ENCODE measurements at regions not wholly inside any gene's neighbourhood (a gene's known extent, or its start where the extent isn't known, plus 50 kb on each side); places are given as distances from the start of the nearest gene placed in this dataset.
"Not testable (repeated sequence)": the region's sequence is repeated elsewhere in the genome, so short reads cannot be mapped to it uniquely, and the experiment has no call there.

- intact Hi-C loops (cut with DNase I): no loop called here
- ATAC-seq (ENCODE audit: poor library complexity): peak; percentile 16
- peak; percentile 30 for DNase-seq
Observed at GRCh38 chr15:99454107-99454809, 111.5 kb upstream of the MEF2A start.

DNA sequence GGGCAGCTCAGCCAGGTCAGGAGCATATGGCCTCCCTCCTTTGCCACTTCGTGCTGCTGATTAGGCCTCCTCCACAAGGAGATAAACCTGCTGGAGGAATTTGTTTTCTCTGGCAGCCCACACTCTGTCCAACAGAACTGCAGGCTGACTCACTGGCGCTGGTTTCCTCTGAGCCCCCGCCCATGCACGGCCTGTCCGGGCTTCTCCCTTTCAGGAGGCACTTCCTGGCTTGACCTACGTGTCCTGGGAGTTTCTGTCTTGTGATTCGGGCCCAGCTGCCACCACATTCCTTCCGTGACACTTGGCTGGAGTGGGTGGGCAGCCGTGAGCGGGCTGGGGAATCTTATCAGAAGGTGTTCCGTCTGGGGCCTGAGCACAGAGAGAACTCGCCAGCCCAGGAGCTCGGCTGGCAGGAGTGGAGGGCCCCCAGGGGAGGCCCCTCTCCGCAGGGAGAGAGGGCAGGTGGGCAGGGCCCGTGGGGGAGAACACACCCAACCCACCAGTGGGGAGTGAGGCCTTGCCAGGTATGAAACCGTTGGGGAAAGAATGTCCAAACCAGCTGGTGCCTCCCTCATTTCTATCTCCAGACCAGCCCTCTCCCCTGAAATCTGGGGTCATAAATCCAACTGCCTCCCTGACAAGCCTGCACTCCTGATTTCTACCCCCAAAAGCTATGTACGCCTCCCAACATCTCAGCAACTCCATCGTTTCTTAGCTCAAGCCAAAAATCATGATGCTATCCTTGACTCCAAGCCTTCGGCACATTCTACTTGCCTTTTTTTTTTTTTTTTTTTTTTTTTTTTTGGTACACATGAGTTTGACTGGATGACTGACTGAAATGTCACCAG lies 110.6 kb upstream of the MEF2A start:
- DNase-seq: peak; percentile 93
- intact Hi-C loops (cut with DNase I): no loop called here
- peak; percentile 91 for ATAC-seq (ENCODE audit: poor library complexity)

- DNase-seq (no peak), ATAC-seq (ENCODE audit: poor library complexity) (peak; percentile 1)
- intact Hi-C loops (cut with DNase I): no loop called here
Observed at GRCh38 chr15:99455789-99456160, 110.0 kb upstream of the MEF2A start.

- DNase-seq: no peak
- no peak for ATAC-seq (ENCODE audit: poor library complexity)
- intact Hi-C loops (cut with DNase I): no loop called here
Observed at GRCh38 chr15:99464137-99464536, 101.6 kb upstream of the MEF2A start.

DNA sequence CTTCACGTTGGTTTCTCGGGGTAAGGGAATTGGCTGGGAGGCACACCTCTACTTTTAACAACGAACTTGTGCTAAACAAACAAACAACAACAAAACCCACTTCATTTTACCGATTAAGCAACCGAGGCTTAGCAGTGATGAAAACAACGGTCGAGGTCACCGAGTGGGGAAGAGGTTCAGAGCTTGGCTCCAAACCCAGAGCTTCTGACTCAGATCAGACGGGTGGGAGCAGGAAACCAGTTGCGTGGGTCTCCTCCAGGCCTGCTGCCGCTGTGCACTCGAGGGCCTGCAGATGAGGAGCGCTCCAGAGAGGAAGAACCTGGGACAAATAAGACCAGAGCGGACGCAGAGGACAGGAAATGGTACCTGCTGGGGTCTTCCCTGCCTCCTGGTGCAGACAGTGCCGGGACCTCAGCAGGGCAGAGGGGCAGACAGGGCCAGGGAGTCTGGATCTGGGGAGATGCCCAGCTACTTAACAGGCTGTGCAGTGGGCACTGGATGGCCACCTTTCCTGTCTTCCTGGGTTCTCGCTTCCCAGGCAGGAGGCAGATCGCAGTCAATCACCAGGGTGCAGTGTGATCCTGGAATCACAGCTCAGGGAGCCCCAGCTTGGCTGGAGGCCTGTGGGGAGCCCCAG lies 99.0 kb upstream of the MEF2A start:
- intact Hi-C loops (cut with DNase I): no loop called here
- DNase-seq (no peak), ATAC-seq (ENCODE audit: poor library complexity) (no peak)

DNA sequence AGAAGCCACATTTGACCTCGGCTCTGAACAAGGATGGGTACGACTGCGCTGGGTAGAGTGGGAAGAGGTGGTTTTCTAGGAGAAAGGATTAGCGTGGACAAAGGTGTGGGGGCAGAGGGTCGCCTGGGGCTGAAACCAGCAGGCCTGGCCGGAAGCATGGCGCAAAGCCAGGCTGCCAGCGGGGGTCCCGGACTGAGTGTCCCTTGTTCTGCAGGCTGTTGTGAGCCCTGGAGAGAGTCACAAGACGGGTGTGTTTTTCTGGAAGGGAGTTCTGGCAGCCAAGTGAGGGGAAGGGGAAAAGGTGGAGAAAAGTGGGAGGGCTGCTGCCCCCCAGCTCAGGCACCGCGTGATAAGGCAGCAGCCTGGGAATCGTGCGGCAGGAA lies 98.5 kb upstream of the MEF2A start:
- DNase-seq (no peak), ATAC-seq (ENCODE audit: poor library complexity) (no peak)
- intact Hi-C loops (cut with DNase I): no loop called here

GRCh38 chr15:99467853-99468464 lies 97.8 kb upstream of the MEF2A start:
- no peak for ATAC-seq (ENCODE audit: poor library complexity)
- intact Hi-C loops (cut with DNase I): no loop called here
- DNase-seq: no peak

GRCh38 chr15:99470204-99470603 lies 95.6 kb upstream of the MEF2A start:
- ATAC-seq (ENCODE audit: poor library complexity); DNase-seq: not testable (repeated sequence)
- intact Hi-C loops (cut with DNase I): loop anchor here (10.0 kb wide), 1 partner anchor 95 kb away; the partner anchor contains the start of gene MEF2A

- no peak for ATAC-seq (ENCODE audit: poor library complexity)
- intact Hi-C loops (cut with DNase I): loop anchor here (10.0 kb wide), 1 partner anchor 92 kb away; the partner anchor contains the start of gene MEF2A
- DNase-seq: no peak
Observed at GRCh38 chr15:99472416-99473145, 93.2 kb upstream of the MEF2A start.

- intact Hi-C loops (cut with DNase I): loop anchor here (10.0 kb wide), 1 partner anchor 91 kb away; the partner anchor contains the start of gene MEF2A
- ATAC-seq (ENCODE audit: poor library complexity) (peak; percentile 85), DNase-seq (peak; percentile 80)
Observed at GRCh38 chr15:99473981-99474906, 91.5 kb upstream of the MEF2A start.

DNA sequence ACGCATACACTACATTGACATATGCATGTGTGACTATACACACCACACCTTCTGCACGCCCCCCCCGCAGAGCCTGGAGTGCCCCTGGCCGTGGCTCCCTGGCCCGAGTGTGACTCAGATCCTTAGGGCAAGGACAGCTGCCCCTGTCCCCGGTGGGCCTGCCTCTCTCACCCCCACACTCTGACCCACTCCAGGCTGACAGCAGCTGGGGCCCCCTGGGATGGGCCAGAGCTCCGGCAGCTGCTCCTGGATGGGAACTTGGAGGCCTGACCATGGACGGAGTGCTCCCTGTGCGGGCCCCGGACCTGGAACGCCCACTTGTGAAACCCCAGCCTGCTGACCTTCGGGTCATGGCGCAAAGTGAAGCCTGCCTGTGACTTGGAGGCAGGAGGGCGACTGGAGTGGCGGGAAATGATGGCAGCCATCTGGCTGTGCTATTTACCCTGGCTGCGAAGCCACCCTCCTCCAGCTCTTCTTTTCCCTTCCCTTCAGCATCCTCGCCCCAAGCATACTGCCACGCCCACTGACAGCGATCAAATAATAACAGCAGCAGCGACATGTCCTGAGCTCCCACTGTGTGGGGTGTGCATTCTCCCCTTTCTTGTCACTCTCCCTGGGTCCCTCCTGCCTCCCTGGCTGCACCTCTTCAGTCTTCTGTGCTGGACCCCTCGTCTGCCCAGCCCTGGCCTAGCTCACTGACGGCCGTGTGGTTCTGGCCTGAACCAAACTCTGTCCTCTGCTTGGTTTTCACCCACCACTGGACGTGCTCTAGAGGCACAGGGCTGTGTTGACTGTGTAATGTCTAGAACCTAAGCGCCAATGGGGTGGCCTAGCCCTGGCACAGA lies 90.7 kb upstream of the MEF2A start:
- ATAC-seq (ENCODE audit: poor library complexity): peak; percentile 55
- intact Hi-C loops (cut with DNase I): loop anchor here (10.0 kb wide), 1 partner anchor 90 kb away; the partner anchor contains the start of gene MEF2A
- DNase-seq: peak; percentile 81

DNA sequence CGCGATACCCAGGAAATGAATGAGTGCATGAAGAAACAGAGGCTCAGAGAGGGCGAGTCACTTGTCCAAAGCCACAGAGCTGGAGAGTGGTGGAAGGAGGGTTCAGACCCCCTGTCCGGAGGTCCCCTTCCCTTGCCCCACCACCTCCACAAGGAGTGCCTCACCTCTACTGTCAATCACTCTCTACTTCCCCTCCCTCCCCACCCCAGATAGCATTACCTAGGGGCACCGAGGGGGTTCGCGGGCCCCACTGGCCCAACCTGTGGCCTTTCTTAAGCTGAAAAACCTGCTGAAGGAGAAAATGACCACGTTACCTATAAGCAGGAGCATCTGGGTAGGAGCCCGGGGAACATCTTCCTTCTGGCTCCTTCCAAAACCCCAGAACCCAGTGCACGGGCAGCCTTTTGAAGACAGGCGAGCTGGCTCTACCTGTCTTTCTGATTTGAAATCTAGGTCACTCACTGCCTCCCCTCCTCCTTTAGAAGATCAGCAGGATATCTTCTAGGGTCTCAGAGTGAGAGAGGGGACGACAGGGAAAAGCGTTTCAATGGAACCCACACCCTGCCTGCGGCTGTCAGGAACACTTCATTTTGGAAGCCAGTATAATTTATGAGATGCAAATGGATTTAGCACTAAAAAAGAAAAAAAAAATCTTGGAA lies 89.9 kb upstream of the MEF2A start:
- ATAC-seq (ENCODE audit: poor library complexity) (no peak), DNase-seq (no peak)
- intact Hi-C loops (cut with DNase I): loop anchor here (10.0 kb wide), 1 partner anchor 89 kb away; the partner anchor contains the start of gene MEF2A

DNA sequence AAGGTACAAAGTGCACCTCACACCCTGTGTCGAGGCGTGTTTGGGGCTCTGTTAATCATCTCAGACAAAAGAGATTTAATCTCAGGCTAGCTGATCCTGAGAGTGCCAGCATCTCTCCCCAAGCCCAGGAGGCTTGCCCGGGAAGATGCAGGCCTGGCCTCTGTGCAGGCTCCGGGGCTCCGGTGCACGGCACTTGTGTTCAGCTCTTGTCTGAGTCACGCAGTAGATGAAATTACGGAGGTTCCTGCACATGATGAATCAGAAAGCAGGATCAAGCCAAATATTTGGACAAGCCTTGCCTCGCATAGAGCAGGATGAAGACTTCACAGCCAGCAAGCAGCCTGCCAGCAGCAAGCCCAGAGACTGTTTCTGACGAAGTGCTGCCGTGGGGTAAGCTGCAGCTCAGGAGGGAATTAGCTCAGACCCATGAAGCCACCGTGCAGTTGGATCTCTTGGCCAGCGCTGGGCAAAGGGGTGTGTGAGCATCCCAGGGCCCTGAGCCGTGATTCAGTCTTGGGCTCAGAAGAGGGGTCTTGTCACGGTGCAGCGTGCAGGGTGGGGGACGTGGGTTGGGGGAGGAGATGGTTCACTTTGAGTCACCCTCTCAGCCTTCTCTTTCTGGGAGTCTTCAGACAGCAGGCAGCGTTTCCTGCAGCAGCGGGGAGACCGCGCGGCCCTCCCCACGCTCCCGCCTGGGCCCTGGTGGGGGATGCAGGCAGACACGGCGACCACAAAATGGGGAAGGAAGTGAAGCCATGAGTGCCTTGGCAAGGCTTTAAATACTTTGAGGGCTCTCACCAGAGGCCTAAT lies 89.2 kb upstream of the MEF2A start:
- intact Hi-C loops (cut with DNase I): loop anchor here (10.0 kb wide), 1 partner anchor 88 kb away; the partner anchor contains the start of gene MEF2A
- ATAC-seq (ENCODE audit: poor library complexity) (peak; percentile 24), DNase-seq (peak; percentile 71)

DNA sequence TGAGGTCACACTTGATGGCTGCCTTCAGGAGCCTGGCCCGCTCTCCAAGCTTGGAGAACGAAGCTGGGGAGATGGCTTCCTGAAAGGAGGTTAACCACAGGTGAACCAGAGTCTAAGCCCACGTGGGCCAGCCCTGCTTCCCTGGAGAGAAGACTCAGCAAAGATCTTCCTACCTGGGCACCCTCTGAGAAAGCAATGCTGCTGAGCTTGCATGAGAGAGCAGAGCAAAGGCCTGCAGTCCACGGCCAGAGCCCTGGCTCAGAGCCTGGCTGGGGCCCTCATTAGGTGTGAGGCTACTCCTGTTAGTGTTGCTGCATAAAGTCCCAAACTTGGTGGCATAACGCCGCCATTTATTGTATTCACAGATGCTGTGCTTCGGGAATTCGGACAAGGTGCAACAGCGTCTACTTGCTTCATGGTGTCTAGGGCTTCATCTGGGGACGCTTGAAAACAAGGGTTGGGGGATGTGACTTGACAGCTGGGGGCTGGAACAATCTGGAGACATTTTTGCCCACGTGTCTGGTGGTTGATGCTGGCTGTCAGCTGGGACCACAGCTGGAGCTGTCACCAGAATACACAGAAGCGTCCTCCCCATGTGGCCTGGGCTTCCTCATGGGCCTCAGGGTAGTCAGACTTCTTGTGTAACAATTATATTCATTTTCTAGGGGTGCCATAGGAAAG lies 87.9 kb upstream of the MEF2A start:
- intact Hi-C loops (cut with DNase I): loop anchor here (10.0 kb wide), 1 partner anchor 87 kb away; the partner anchor contains the start of gene MEF2A
- DNase-seq: no peak
- ATAC-seq (ENCODE audit: poor library complexity): no peak

Measured in Right ventricle myocardium superior (tissue), 1 donor.